NCI-H2196 treated with DMSO at 0.1 percent for 48 hours (cell line): ENCODE measurements at regions not wholly inside any gene's neighbourhood (a gene's known extent, or its start where the extent isn't known, plus 50 kb on each side); places are given as distances from the start of the nearest gene placed in this dataset.
"Not testable (repeated sequence)": the region's sequence is repeated elsewhere in the genome, so short reads cannot be mapped to it uniquely, and the experiment has no call there.

Source experiments
- DNase-seq: peaks from one replicate; lab custom pipeline; 2025; ENCODE audit not compliant: unreplicated experiment; lab: John Stamatoyannopoulos, UW

DNA sequence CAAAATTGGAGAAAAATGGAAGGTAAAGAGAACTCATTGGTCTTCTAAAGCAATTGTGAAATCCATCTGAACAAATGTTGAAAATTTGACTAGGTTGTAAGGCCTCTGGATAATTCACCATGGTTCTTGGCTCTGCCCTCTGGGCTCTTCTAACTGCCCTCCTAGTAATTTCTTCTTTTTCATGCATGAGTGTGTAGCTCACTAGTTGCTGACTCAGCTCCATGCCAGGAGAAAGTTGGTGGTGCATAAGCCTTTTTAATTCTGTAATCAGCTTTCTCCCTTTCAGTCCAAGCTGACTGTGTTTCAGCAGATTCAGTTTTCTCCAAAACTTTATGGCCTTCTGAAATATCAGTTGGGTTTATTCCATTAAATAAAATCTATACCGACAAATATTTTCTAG is 877.8 kb upstream of the ATXN7L3B start:
- DNase-seq: no peak

DNA sequence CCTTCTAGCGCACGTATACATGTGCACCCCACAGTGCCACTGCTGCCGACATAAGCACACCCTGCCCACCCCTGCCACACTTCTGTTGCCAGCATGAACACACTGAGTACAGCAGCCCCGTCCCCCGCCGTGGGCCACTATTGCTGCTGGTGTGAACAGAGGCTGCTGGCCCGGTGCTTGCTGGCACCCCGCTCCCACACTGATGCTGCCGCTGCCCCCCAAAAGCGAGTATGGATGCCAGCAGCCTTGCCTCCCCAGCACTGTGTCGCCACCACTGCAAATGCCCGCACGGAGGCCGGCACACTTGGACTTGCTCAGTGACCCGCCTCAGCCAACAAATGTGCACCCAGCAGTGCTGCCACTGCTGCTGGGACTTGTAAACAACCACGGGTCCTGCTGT is 872.4 kb upstream of the ATXN7L3B start:
- no peak for DNase-seq

GRCh38 chr12:73671550-73671949 is 866.1 kb upstream of the ATXN7L3B start:
- not testable (repeated sequence) for DNase-seq

- no peak for DNase-seq
Measured at GRCh38 chr12:73677520-73678291, 859.9 kb upstream of the ATXN7L3B start.

DNA sequence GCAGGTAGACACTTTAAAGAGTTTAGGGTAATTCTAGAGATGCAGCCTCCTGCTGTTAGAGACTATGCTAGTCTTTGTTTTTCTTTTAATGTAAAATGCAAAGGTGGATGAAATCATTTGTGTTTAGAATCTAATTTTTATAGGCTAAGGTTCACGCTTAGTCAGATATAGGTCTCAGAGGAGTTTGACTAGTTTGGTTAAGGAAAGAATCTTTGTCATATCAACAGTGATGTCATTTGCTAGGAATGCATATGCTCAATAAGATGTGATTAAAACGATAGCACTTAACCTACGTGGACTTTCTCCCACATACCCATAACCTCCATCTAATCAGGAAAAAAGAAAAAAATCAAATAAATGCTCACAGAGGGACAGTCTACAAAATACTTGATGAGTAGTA is 859.3 kb upstream of the ATXN7L3B start:
- DNase-seq: no peak

DNA sequence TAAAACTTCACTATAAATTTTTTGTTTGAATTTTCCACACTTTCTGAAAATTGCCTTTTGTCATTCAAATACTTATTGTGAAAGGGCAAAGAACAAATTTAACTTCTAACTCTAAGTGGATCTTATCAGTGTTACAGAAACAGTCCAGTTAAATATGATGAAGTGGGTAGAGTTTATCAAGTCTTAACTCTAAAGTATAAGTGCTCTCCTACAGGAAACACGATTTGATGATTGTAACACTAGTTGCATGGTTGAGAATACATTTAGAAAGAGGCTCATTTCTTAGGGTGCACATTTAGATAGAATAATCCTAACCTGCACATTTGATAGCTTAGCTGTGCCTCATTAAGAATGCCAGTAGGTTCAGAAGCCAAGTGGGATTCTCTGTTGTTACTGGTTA is 838.3 kb upstream of the ATXN7L3B start:
- no peak for DNase-seq

- no peak for DNase-seq
Measured at GRCh38 chr12:73714655-73715054, 823.0 kb upstream of the ATXN7L3B start.

GRCh38 chr12:73716143-73716542 is 821.5 kb upstream of the ATXN7L3B start:
- not testable (repeated sequence) for DNase-seq

GRCh38 chr12:73719223-73719622 is 818.4 kb upstream of the ATXN7L3B start:
- DNase-seq: no peak

DNA sequence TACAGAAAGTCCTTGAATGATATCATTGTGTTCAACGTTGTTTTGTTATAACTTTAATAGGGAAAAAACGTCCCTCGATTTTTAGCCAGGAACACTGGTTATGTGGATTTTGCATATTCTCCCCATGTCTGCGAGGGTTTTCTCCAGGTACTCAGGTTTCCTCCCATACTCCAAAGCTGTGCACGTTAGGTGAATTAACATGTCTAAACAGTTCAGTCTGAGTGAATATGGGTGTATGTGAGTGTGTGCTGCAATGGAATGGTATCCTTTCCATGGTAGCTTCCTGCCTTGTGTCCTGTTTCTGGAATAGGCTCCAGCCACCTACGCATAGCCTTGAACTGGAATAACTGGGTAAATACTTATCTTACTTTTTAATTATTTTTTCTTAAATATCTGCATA is 810.8 kb upstream of the ATXN7L3B start:
- no peak for DNase-seq

DNA sequence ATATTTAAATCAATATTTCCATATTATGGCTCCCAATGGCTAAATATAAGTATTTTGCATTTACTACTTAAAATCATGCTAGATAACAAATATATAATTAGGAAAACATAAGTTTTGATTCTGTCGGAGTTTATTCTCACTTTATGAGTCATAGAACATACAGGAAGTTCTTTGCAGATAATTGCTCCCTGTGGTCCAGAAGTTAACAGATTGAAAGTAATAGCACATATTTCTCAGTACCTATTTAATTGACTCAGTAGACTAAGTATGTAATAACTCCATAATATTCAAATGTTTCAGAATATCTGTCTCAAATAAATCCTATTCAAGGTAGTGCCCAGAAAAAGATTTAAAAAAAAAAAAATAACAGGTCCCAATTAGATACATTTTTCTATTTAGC is 806.0 kb upstream of the ATXN7L3B start:
- DNase-seq: no peak

- DNase-seq: no peak
Measured at GRCh38 chr12:73769337-73769736, 768.3 kb upstream of the ATXN7L3B start.

- DNase-seq: no peak
Measured at GRCh38 chr12:73798523-73798922, 739.1 kb upstream of the ATXN7L3B start.

DNA sequence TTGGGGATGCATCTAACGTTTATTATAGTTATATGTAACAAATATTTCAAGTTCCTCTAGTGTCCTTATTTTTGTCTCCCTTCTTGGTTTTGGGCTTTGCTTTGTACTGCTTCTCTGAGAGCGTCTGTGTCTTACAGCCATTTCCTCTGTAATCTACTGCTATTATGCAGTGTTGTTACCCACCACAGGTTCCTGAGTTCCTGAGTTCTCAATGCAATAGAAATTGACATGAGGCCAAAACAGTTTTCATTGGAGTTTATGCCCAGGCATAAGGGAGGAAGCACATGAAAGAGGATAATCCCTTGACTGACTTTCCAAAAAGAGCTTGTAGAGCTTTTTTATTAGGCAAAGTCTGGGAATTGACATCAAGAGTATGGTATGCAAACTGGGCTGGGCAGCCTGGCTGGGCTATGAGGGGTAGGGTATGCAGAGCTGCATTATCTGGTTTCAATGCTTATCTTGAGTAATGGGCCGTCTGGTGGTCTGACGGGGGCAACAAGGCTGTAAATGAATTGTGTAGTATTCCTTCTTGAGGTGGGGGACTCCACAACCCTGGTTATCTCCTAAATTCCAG is 722.5 kb upstream of the ATXN7L3B start:
- DNase-seq: no peak

GRCh38 chr12:73817161-73817560 is 720.5 kb upstream of the ATXN7L3B start:
- no peak for DNase-seq

DNA sequence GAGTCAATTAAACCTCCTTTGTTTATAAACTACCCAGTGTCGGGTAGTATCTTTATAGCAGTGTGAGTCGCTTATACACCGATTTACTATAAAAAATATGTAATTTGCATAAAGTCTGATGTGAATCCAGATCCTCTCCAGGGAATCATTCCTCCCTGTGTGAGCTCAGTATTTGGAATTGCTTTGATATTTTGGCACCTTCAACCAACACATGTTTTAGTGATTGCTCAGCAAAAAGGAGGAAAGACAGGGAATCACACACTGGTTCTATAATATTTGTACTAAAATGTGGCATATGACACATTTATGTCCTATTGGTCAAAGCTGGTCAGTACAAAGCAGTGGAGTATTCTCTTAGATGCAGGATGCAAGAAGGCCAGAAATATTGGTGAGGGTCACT is 703.9 kb upstream of the ATXN7L3B start:
- DNase-seq: no peak

- DNase-seq: no peak
Measured at GRCh38 chr12:73841963-73842362, 695.7 kb upstream of the ATXN7L3B start.

- DNase-seq: no peak
Measured at GRCh38 chr12:73863546-73863945, 674.1 kb upstream of the ATXN7L3B start.

GRCh38 chr12:73867147-73867546 is 670.5 kb upstream of the ATXN7L3B start:
- no peak for DNase-seq

DNA sequence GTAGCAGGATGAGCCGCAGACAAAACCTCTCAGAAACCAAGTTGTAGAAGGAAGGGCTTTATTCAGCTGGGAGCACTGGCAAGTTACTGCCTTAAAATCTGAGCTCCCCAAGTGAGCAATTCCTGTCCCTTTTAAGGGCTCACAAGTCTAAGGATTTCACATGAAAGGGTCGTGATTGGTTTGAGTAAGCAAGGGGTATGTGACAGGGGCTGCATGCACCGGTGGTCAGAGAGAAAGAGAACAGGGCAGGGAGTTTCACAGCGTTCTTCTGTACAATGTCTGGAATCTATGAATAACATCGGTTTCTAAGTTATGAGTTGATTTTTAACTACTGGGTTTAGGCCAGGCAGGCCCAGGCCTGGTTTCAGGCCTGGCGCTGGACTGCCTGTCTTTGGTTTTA is 660.3 kb upstream of the ATXN7L3B start:
- not testable (repeated sequence) for DNase-seq

DNA sequence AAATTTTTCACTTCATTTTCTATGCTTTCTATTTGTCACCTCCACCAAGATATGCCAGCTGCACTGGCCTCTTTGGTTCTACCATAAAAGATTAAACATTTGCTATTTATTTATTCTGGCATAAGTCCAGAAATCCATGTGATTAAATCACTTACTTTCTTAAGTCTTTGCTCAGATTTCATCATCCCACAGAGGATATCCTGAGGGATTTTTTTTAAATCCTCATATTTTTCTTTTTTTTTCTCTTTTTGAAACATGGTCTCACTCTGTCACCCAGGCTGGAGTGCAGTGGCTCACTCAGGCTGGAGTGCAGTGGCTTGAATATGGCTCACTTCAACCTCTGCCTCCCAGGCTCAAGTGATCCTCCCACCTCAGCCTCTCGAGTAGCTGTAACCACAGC is 645.4 kb upstream of the ATXN7L3B start:
- no peak for DNase-seq

DNA sequence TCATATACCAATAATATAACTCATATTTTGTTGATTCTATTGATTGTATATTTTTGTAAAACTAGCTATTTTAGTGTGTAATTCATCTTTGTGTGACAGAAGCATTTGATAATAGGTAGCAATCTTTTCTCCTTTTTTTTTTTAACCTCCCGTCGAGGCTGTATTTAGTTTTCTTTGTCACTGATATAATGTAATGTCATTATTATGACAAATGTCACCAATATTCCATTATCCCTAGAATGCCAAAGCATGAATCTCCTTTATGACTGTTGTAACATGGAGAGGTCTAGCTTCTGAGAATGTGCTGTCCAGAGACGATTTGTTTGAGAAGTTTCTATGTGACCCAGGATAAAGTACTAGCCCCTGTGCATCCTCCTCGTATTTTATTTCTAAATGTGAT is 639.0 kb upstream of the ATXN7L3B start:
- no peak for DNase-seq

- no peak for DNase-seq
Measured at GRCh38 chr12:73902260-73902659, 635.4 kb upstream of the ATXN7L3B start.
